ENCODE measurements at regions not wholly inside any gene's neighbourhood (a gene's known extent, or its start where the extent isn't known, plus 50 kb on each side); places are given as distances from the start of the nearest gene placed in this dataset.

- H3K36me3 ChIP-seq (ENCODE audit: control insufficient read depth, insufficient read depth, low read length), result no peaks in the 10 kb centered on the region
- H3K27ac ChIP-seq, result no peak overlapping the region
- no peak overlapping the region for H3K4me2 ChIP-seq (ENCODE audit: low read length)
- no peaks in the 10 kb centered on the region for H3K79me2 ChIP-seq
- TF ChIP-seq CTCF (IDR thresholded peaks at IDR 0.05), result no peak
- H3K9ac ChIP-seq, result no peak overlapping the region
- no peaks in the 10 kb centered on the region for H3K27me3 ChIP-seq (ENCODE audit: control insufficient read depth, insufficient read depth, low read length)
- H3K4me3 ChIP-seq (ENCODE audit: low read depth, low read length), result no peak overlapping the region
- no peaks in the 10 kb centered on the region for H3K9me3 ChIP-seq (ENCODE audit: control insufficient read depth, low read length)
- H3K4me1 ChIP-seq, result no peaks in the 10 kb centered on the region
- H2AFZ ChIP-seq, result no peak overlapping the region
These were observed 129.4 kb upstream of the CNTNAP5 start for GRCh38 chr2:123895651-123896050.

DNA sequence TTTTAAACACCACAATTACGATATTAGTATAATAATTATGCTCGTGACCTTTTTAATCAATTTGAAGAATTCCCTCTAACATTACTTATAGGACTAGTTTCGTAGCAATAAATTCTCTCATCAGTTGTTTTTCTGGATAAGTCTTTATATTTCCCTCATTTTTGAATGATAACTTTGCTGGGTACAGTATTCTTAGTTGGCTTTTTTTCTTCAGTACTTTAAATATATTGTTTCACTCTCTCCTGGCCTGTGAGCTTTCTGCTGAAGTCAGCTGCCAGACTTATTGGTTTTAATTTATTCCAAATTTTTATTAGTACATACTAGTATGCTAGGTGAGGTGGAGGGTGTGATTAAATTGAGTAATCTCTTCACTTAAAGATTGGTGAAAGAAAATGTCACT lies 123.8 kb upstream of the CNTNAP5 start:
- no peak overlapping the region for H3K9ac ChIP-seq
- no peak overlapping the region for H3K4me3 ChIP-seq (ENCODE audit: low read depth, low read length)
- H3K36me3 ChIP-seq (ENCODE audit: control insufficient read depth, insufficient read depth, low read length), result no peaks in the 10 kb centered on the region
- H3K27me3 ChIP-seq (ENCODE audit: control insufficient read depth, insufficient read depth, low read length), result no peaks in the 10 kb centered on the region
- no peaks in the 10 kb centered on the region for H3K4me1 ChIP-seq
- no peak overlapping the region for H3K4me2 ChIP-seq (ENCODE audit: low read length)
- no peaks in the 10 kb centered on the region for H3K9me3 ChIP-seq (ENCODE audit: control insufficient read depth, low read length)
- TF ChIP-seq CTCF (IDR thresholded peaks at IDR 0.05), result no peak
- no peaks in the 10 kb centered on the region for H3K79me2 ChIP-seq
- no peak overlapping the region for H3K27ac ChIP-seq
- no peak overlapping the region for H2AFZ ChIP-seq

- Histone ChIP-seq H3K27ac (no peak overlapping the region), H3K36me3 (ENCODE audit: control insufficient read depth, insufficient read depth, low read length) (no peaks in the 10 kb centered on the region), H3K4me3 (ENCODE audit: low read depth, low read length) (no peak overlapping the region), H2AFZ (no peak overlapping the region), H3K9ac (no peak overlapping the region), H3K4me2 (ENCODE audit: low read length) (no peak overlapping the region), H3K27me3 (ENCODE audit: control insufficient read depth, insufficient read depth, low read length) (no peaks in the 10 kb centered on the region), H3K79me2 (no peaks in the 10 kb centered on the region), H3K4me1 (no peaks in the 10 kb centered on the region), H3K9me3 (ENCODE audit: control insufficient read depth, low read length) (no peaks in the 10 kb centered on the region)
- TF ChIP-seq CTCF (IDR thresholded peaks at IDR 0.05), result no peak
These were observed 118.7 kb upstream of the CNTNAP5 start for GRCh38 chr2:123906361-123906760.

DNA sequence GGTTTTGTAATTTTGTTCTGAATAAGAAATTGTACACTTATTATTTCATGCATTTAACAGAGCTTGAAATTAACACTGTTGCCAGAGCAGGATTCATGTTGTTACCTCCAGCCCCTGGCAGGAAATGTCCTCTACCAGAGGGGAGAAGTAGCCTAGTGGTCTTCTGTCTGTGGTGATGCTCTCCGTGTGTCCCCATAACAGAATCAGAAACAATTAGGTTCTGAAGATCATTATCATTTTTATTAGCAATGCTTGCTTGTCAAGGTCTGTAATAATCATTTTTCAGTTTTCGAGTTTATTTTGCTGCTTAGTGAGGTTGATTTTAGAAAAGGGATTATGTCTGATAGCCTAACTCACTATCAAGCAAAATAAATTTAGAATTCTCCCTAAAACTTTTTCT lies 116.6 kb upstream of the CNTNAP5 start:
- H3K27me3 ChIP-seq (ENCODE audit: control insufficient read depth, insufficient read depth, low read length), result no peaks in the 10 kb centered on the region
- H3K4me1 ChIP-seq, result peaks cover 2% of the 10 kb centered on the region
- H3K9me3 ChIP-seq (ENCODE audit: control insufficient read depth, low read length), result no peaks in the 10 kb centered on the region
- no peak overlapping the region for H2AFZ ChIP-seq
- no peak overlapping the region for H3K4me2 ChIP-seq (ENCODE audit: low read length)
- no peak overlapping the region for H3K9ac ChIP-seq
- H3K4me3 ChIP-seq (ENCODE audit: low read depth, low read length), result no peak overlapping the region
- TF ChIP-seq CTCF (IDR thresholded peaks at IDR 0.05), result no peak
- H3K36me3 ChIP-seq (ENCODE audit: control insufficient read depth, insufficient read depth, low read length), result no peaks in the 10 kb centered on the region
- no peaks in the 10 kb centered on the region for H3K79me2 ChIP-seq
- no peak overlapping the region for H3K27ac ChIP-seq

GRCh38 chr2:123912171-123912570 lies 112.9 kb upstream of the CNTNAP5 start:
- no peak overlapping the region for H3K4me2 ChIP-seq (ENCODE audit: low read length)
- no peak for TF ChIP-seq CTCF (IDR thresholded peaks at IDR 0.05)
- no peaks in the 10 kb centered on the region for H3K36me3 ChIP-seq (ENCODE audit: control insufficient read depth, insufficient read depth, low read length)
- H3K79me2 ChIP-seq, result no peaks in the 10 kb centered on the region
- no peak overlapping the region for H3K27ac ChIP-seq
- no peaks in the 10 kb centered on the region for H3K27me3 ChIP-seq (ENCODE audit: control insufficient read depth, insufficient read depth, low read length)
- H2AFZ ChIP-seq, result no peak overlapping the region
- H3K9ac ChIP-seq, result no peak overlapping the region
- H3K4me1 ChIP-seq, result peaks cover 2% of the 10 kb centered on the region
- H3K4me3 ChIP-seq (ENCODE audit: low read depth, low read length), result no peak overlapping the region
- H3K9me3 ChIP-seq (ENCODE audit: control insufficient read depth, low read length), result no peaks in the 10 kb centered on the region

Data from parathyroid adenoma (tissue), 2 donors.